ENCODE measurements at regions not wholly inside any gene's neighbourhood (a gene's known extent, or its start where the extent isn't known, plus 50 kb on each side); places are given as distances from the start of the nearest gene placed in this dataset.

DNA sequence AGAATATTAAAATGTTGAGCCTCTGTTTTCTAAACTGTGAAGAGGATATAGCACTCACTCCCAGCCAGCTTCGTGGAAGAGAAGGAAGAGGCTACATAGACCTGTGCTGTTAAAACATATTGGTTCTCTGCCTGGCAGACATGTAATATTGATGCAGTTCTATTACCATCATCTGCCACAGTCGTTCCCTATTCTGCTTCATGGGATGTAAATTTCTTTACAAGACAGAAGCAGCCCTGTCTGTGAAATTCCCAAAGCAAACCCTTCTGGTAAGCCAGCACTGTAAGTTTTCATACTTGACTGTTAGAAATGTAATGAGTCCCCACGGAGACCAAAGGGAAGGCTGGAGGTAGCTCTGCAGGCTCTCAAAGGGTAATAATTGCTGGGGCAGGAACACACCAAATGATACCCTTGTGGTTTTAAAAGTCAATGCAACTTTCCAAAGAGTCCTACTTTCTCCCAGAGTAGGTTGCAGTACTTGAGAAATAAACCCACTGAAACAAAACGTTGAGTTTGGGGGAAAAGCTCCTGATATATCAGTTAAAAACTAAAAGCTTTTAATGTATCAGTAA lies 129.9 kb upstream of the HES1 start:
- TF ChIP-seq GATA2 (IDR thresholded peaks at IDR 0.05; ENCODE audit: low read depth, low read length) (no peak), GATA3 (IDR thresholded peaks at IDR 0.05; ENCODE audit: low read depth, low read length) (no peak)

Measured in SH-SY5Y (cell line).